ENCODE measurements at regions not wholly inside any gene's neighbourhood (a gene's known extent, or its start where the extent isn't known, plus 50 kb on each side); places are given as distances from the start of the nearest gene placed in this dataset.

- TF ChIP-seq CTCF (conservative IDR thresholded peaks at IDR 0.05; ENCODE audit: low read length) (no peak), EZH2phosphoT487 (IDR thresholded peaks at IDR 0.05; ENCODE audit: borderline replicate concordance) (no peak)
Measured at GRCh38 chr12:118480235-118480634, 103.9 kb downstream of the SUDS3 start.
